ENCODE measurements at regions not wholly inside any gene's neighbourhood (a gene's known extent, or its start where the extent isn't known, plus 50 kb on each side); places are given as distances from the start of the nearest gene placed in this dataset.

DNA sequence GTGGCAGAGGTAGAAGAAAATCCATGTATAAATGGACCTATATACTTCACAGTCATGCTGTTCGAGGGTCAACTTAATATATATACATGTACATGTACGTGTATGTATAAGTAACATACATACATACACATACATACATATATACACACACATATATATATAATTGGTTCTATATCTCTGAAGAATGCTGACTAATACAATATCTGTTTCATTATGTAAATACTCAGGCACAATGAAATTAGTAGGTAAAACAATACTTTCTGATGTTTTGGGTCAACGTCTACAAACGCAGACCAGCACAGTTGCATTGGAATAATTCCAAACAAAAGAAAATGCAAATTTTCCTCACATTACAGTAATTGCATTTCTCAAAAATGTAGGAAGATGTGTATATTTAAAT lies 202.7 kb upstream of the DAAM1 start:
- TF ChIP-seq, protein P1, sequence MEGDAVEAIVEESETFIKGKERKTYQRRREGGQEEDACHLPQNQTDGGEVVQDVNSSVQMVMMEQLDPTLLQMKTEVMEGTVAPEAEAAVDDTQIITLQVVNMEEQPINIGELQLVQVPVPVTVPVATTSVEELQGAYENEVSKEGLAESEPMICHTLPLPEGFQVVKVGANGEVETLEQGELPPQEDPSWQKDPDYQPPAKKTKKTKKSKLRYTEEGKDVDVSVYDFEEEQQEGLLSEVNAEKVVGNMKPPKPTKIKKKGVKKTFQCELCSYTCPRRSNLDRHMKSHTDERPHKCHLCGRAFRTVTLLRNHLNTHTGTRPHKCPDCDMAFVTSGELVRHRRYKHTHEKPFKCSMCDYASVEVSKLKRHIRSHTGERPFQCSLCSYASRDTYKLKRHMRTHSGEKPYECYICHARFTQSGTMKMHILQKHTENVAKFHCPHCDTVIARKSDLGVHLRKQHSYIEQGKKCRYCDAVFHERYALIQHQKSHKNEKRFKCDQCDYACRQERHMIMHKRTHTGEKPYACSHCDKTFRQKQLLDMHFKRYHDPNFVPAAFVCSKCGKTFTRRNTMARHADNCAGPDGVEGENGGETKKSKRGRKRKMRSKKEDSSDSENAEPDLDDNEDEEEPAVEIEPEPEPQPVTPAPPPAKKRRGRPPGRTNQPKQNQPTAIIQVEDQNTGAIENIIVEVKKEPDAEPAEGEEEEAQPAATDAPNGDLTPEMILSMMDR (IDR thresholded peaks at IDR 0.05; ENCODE audit: poor library complexity, severe bottlenecking): no peak
- no peak for TF ChIP-seq SMC3 (conservative IDR thresholded peaks at IDR 0.05; ENCODE audit: poor library complexity)
- no peak for TF ChIP-seq TAF1 (IDR thresholded peaks at IDR 0.05; ENCODE audit: low read depth)
- TF ChIP-seq, protein P2, sequence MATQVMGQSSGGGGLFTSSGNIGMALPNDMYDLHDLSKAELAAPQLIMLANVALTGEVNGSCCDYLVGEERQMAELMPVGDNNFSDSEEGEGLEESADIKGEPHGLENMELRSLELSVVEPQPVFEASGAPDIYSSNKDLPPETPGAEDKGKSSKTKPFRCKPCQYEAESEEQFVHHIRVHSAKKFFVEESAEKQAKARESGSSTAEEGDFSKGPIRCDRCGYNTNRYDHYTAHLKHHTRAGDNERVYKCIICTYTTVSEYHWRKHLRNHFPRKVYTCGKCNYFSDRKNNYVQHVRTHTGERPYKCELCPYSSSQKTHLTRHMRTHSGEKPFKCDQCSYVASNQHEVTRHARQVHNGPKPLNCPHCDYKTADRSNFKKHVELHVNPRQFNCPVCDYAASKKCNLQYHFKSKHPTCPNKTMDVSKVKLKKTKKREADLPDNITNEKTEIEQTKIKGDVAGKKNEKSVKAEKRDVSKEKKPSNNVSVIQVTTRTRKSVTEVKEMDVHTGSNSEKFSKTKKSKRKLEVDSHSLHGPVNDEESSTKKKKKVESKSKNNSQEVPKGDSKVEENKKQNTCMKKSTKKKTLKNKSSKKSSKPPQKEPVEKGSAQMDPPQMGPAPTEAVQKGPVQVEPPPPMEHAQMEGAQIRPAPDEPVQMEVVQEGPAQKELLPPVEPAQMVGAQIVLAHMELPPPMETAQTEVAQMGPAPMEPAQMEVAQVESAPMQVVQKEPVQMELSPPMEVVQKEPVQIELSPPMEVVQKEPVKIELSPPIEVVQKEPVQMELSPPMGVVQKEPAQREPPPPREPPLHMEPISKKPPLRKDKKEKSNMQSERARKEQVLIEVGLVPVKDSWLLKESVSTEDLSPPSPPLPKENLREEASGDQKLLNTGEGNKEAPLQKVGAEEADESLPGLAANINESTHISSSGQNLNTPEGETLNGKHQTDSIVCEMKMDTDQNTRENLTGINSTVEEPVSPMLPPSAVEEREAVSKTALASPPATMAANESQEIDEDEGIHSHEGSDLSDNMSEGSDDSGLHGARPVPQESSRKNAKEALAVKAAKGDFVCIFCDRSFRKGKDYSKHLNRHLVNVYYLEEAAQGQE (IDR thresholded peaks at IDR 0.05; ENCODE audit: borderline replicate concordance): no peak
- TF ChIP-seq MXI1 (conservative IDR thresholded peaks at IDR 0.05; ENCODE audit: poor library complexity, severe bottlenecking): no peak
- no peak for TF ChIP-seq EP300 (conservative IDR thresholded peaks at IDR 0.05; ENCODE audit: poor library complexity, severe bottlenecking)
- TF ChIP-seq EZH2 (IDR thresholded peaks at IDR 0.05; ENCODE audit: borderline replicate concordance, insufficient read depth, low read length, poor library complexity, severe bottlenecking): no peak
- TF ChIP-seq RAD21 (conservative IDR thresholded peaks at IDR 0.05): no peak
- TF ChIP-seq POLR2AphosphoS5 (IDR thresholded peaks at IDR 0.05): no peak
